Heart left ventricle (tissue), 16 donors: ENCODE measurements at regions not wholly inside any gene's neighbourhood (a gene's known extent, or its start where the extent isn't known, plus 50 kb on each side); places are given as distances from the start of the nearest gene placed in this dataset.

Experiments
- ATAC-seq, 4 donors: fragments of 200-7000 bp; cut with Tn5 transposase; one replicate each; pipeline ENCODE4 v1.9.1; 2020 to 2022; ENCODE audit warnings: moderate library complexity in 4 of 4, mild to moderate bottlenecking in 3 of 4, moderate number of reproducible peaks in 1 of 4
- DNase-seq, 5 donors: peaks; one replicate each; pipeline ENCODE4 v3.0.0-alpha.2; 2020
- H3K27ac ChIP-seq, 12 donors: fragments of 200-600 bp; sonication (generic) in 4 of 12; one replicate each; pipeline versions ENCODE4 v1.5.0 to v1.8.0; 2016 to 2022; ENCODE audit warnings: mild to moderate bottlenecking in 2 of 12
- H3K27me3 ChIP-seq, 9 donors: fragments of 200-600 bp; sonication (generic) in 2 of 9; one replicate each; pipeline versions ENCODE4 v1.5.1 to v1.8.0; 2016 to 2022; ENCODE audit warnings: mild to moderate bottlenecking in 3 of 9
- H3K36me3 ChIP-seq, 9 donors: fragments of 200-600 bp; sonication (generic) in 2 of 9; one replicate each; pipeline versions ENCODE4 v1.5.0 to v1.8.0; 2018 to 2022; ENCODE audit warnings: mild to moderate bottlenecking in 2 of 9
- H3K4me1 ChIP-seq, 12 donors: fragments of 200-600 bp; sonication (generic) in 4 of 12; one replicate each; pipeline versions ENCODE4 v1.5.0 to v1.8.0; 2016 to 2022; ENCODE audit warnings: mild to moderate bottlenecking in 3 of 12
- H3K4me3 ChIP-seq, 12 donors: fragments of 200-600 bp; sonication (generic) in 4 of 12; one replicate each; pipeline versions ENCODE4 v1.5.0 to v1.8.0; 2017 to 2022; ENCODE audit warnings: mild to moderate bottlenecking in 9 of 12, moderate library complexity in 4 of 12
- H3K9me3 ChIP-seq, 12 donors: fragments of 200-600 bp; sonication (generic) in 4 of 12; one replicate each; pipeline versions ENCODE4 v1.5.0 to v1.8.0; 2016 to 2022; ENCODE audit warnings: mild to moderate bottlenecking in 1 of 12
- CTCF ChIP-seq, 12 donors: fragments of 200-600 bp; sonication (generic) in 4 of 12; IDR thresholded peaks; one replicate each; pipeline versions ENCODE4 v1.5.0 to v1.8.0; 2018 to 2022; ENCODE audit warnings: antibody characterized with exemption in 12 of 12, mild to moderate bottlenecking in 5 of 12
- POLR2A ChIP-seq, 2 donors: fragments of 450-650 bp; IDR thresholded peaks; one replicate each; pipeline ENCODE4 v1.6.1; 2017; ENCODE audit warnings: antibody characterized with exemption in 2 of 2, mild to moderate bottlenecking in 2 of 2, moderate library complexity in 2 of 2
- WGBS, 4 donors: extraction: QIAGEN DNeasy Blood & Tissue Kit in 2 of 4; methylation state at CpG; one replicate each; pipeline versions ENCODE4 v1.1.5 to v1.1.7; 2013 to 2018; 5-methylcytosine and 5-hydroxymethylcytosine counted together
- intact Hi-C, 10 donors: fragments of 100-400 bp; cut with DNase I; formaldehyde crosslinking; loops; one replicate each; pipeline versions ENCODE4 v1.11.1 to v1.14.2; 2022
- donor health status: ischemic (EF 13 %, LVEDD 7.1; RV severe dilation, severe dysfunction).
- donor health status: healthy with polysubstance abuse.
- donor health status: DM: no; HTN: yes; CAD: no.
- donor health status: DM: no; HTN: no; CAD: no.
- donor health status: ischemic (EF 25% LVEDD 6.9; RV normal size, moderate dysfunction).
- donor health status: ischemic (EF 25% LVEDD 5.7; RV mildly dilated, moderate dysfunction).
- donor health status: healthy.
- donor health status: DM: yes; HTN: yes; CAD: no.
- donor health status: ischemic (EF 35%, LVEDD 5.7; RV mildly dilated, moderate dysfunction).
- donor health status: nonischemic (EF 11% LVEDD 7.7; RV severe dilation, severe dysfunction).
- donor health status: DM: yes; HTN: yes; CAD: no.
- donor health status: PGD.
- donor health status: ischemic (EF 29% LVEDD 5.4; RV normal size, mild dysfunction).
- donor health status: nonischemic (EF 23%, LVEDD 6.1; RV moderate dilation, normal function).

DNA sequence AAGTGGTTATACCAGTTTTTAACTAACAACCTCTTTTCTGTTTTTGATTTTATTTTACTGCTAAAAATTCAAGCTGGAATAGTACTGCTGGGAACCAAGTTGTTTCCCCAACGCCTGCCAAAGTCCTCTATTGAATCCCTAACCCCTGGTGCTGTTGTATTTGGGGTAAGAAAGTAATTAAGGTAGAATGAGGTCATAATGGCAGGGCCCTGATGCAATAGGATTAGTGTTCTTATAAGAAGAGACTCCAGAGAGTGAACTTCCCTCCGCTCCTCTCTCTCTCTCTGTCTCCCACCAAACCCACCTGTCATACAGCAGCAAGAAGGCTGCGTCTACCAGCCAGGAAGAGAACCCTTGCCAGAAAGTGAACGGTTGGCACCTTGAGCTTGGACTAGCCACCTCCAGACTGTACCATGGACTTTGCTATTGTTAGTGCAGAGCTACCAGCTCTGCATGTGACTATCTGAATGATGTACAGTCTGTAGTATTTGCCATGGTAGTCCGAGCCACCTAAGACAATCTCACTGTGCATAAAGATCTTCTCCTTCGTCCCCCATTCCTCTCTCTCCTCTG lies 86.5 kb upstream of the KLF6 start:
- ATAC-seq = no peak
- Histone ChIP-seq H3K4me3 (no peak overlapping the region), H3K9me3 (no peaks in the 10 kb centered on the region), H3K27me3 (no peaks in the 10 kb centered on the region), H3K4me1 (peaks cover 0 to 65% (median 4%) of the 10 kb centered on the region in 12 donors), H3K27ac (peak overlapping the region in 1 of 12 donors; percentile 25), H3K36me3 (no peaks in the 10 kb centered on the region)
- WGBS, 4 donors = 97 to 98% (median 98%) methylated on average over 6 of the region's 6 CpGs
- DNase-seq = no peak
- no peak for TF ChIP-seq POLR2A (IDR thresholded peaks at IDR 0.05)
- TF ChIP-seq CTCF (IDR thresholded peaks at IDR 0.05) = no peak
- intact Hi-C loops = no loop called here

- no peaks in the 10 kb centered on the region for H3K36me3 ChIP-seq
- no peaks in the 10 kb centered on the region for H3K9me3 ChIP-seq
- no peak for DNase-seq
- H3K27me3 ChIP-seq = no peaks in the 10 kb centered on the region
- intact Hi-C loops = loop anchor here in 1 of 10 donors (10.0 kb wide), 1 partner anchor 56 kb away; no protein-coding TSS in a partner anchor
- peaks cover 0 to 45% (median 3%) of the 10 kb centered on the region in 12 donors for H3K4me1 ChIP-seq
- no peak for ATAC-seq
- no peak overlapping the region for H3K4me3 ChIP-seq
- H3K27ac ChIP-seq = no peak overlapping the region
- TF ChIP-seq POLR2A (IDR thresholded peaks at IDR 0.05) (no peak), CTCF (IDR thresholded peaks at IDR 0.05) (no peak)
Observed at GRCh38 chr10:3869036-3869435, 84.0 kb upstream of the KLF6 start.

GRCh38 chr10:3868271-3868664 lies 83.3 kb upstream of the KLF6 start:
- Histone ChIP-seq H3K27me3 (no peaks in the 10 kb centered on the region), H3K27ac (no peak overlapping the region), H3K9me3 (no peaks in the 10 kb centered on the region), H3K36me3 (no peaks in the 10 kb centered on the region), H3K4me1 (peaks cover 0 to 37% (median 1%) of the 10 kb centered on the region in 12 donors), H3K4me3 (no peak overlapping the region)
- ATAC-seq = no peak
- TF ChIP-seq CTCF (IDR thresholded peaks at IDR 0.05) (no peak), POLR2A (IDR thresholded peaks at IDR 0.05) (no peak)
- 90 to 95% (median 93%) methylated on average over 6 of the region's 6 CpGs for WGBS, 4 donors
- intact Hi-C loops = loop anchor here in 1 of 10 donors (10.0 kb wide), 1 partner anchor 57 kb away; no protein-coding TSS in a partner anchor
- DNase-seq = no peak

GRCh38 chr10:3867454-3868270 lies 82.7 kb upstream of the KLF6 start:
- Histone ChIP-seq H3K36me3 (no peaks in the 10 kb centered on the region), H3K4me3 (no peak overlapping the region), H3K4me1 (peaks cover 0 to 32% (median 0%) of the 10 kb centered on the region in 12 donors), H3K27ac (peak overlapping the region in 1 of 12 donors; percentile 11), H3K27me3 (no peaks in the 10 kb centered on the region), H3K9me3 (no peaks in the 10 kb centered on the region)
- DNase-seq = no peak
- ATAC-seq = no peak
- no peak for TF ChIP-seq CTCF (IDR thresholded peaks at IDR 0.05)
- no peak for TF ChIP-seq POLR2A (IDR thresholded peaks at IDR 0.05)
- WGBS, 4 donors = 76 to 89% (median 81%) methylated on average over 3 of the region's 3 CpGs
- intact Hi-C loops = loop anchor here in 1 of 10 donors (10.0 kb wide), 1 partner anchor 57 kb away; no protein-coding TSS in a partner anchor
